ENCODE measurements at regions not wholly inside any gene's neighbourhood (a gene's known extent, or its start where the extent isn't known, plus 50 kb on each side); places are given as distances from the start of the nearest gene placed in this dataset.

DNA sequence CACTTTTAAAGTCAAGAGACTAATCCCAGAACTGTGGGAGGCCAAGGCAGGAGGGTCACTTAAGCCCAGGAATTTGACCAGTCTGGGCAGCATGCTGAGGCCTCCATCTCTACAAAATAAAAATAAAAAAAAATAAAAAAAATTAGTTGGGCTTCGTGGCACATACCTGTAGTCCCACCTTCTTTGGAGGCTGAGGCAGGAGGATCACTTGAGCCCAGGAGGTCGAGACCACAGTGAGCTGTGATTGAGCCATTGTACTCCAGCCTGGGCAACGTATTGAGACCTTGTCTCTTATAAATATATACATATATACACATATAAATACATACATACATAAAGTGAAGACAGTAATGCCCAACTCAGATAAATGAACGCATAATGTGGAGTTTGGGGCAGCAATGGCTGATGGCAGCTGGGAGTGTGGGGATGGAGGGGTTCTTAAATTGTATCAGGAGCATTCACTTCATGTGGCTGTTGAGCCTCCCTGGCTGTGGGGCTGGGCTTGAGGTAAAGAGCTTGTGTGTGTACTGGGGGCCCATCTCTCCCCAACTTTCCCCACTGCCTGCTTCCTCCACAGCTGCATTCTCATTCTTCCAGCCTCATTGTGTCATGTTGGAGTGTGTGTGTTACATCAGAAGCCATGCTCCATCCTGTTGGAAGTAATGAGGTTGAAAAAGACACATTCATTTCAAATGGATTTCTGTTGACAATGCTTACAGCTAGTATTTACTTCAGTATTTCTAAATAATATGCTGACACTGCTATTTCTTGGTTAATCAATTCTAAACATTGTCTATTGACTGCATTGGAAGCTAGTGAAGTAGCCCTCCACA is 96.5 kb upstream of the HS6ST1 start:
- H3K27me3 ChIP-seq (ENCODE audit: low read length) = no peaks in the 10 kb centered on the region
- H3K9me2 ChIP-seq (replicated peaks; ENCODE audit: low read length) = no peaks in the 10 kb centered on the region
- CTCF ChIA-PET = no interaction called here
- no peak overlapping the region for H3K9ac ChIP-seq (ENCODE audit: low read length)
- H2AFZ ChIP-seq (ENCODE audit: low read length) = no peak overlapping the region
- no peak overlapping the region for H3K4me3 ChIP-seq (ENCODE audit: low read length)
- no peak for TF ChIP-seq CTCF (conservative IDR thresholded peaks at IDR 0.05; ENCODE audit: low read depth, low read length)
- no peak for TF ChIP-seq EZH2phosphoT487 (IDR thresholded peaks at IDR 0.05; ENCODE audit: borderline replicate concordance, low read length)
- no peak for TF ChIP-seq EZH2 (IDR thresholded peaks at IDR 0.05; ENCODE audit: low read length, unreplicated experiment)
- H3K4me1 ChIP-seq (ENCODE audit: insufficient read depth, low read length) = no peaks in the 10 kb centered on the region
- ATAC-seq (no peak), DNase-seq (no peak)
- H3K9me3 ChIP-seq (ENCODE audit: low read length) = no peaks in the 10 kb centered on the region
- H3K36me3 ChIP-seq (ENCODE audit: low read depth, low read length) = no peaks in the 10 kb centered on the region
- no TSS peak for BruUV-seq (replicated peaks)
- H3K27ac ChIP-seq (ENCODE audit: low read length) = no peak overlapping the region
- H3K79me2 ChIP-seq (ENCODE audit: low read length) = no peaks in the 10 kb centered on the region
- POLR2A ChIA-PET (ENCODE audit: unreplicated experiment) = interaction anchor here (0.6 kb wide), 1 partner anchor 31 kb away, joined by 3 read pairs; no protein-coding TSS in a partner anchor
- H3F3A ChIP-seq (ENCODE audit: low read length, unreplicated experiment) = no peaks in the 10 kb centered on the region
- intact Hi-C loops (cut with micrococcal nuclease) = no loop called here
- no peaks in the 10 kb centered on the region for H4K20me1 ChIP-seq (ENCODE audit: low read length)
- no peak overlapping the region for H3K4me2 ChIP-seq (ENCODE audit: low read length)

GRCh38 chr2:128415779-128416061 is 97.1 kb upstream of the HS6ST1 start:
- no peak for DNase-seq
- no peaks in the 10 kb centered on the region for H4K20me1 ChIP-seq (ENCODE audit: low read length)
- H3K9me3 ChIP-seq (ENCODE audit: low read length) = no peaks in the 10 kb centered on the region
- ChIA-PET POLR2A (ENCODE audit: unreplicated experiment) (no interaction called here), CTCF (interaction anchor here (0.5 kb wide), 1 partner anchor 16 kb away, joined by 4 read pairs; no protein-coding TSS in a partner anchor)
- no peak overlapping the region for H3K4me3 ChIP-seq (ENCODE audit: low read length)
- no peaks in the 10 kb centered on the region for H3K4me1 ChIP-seq (ENCODE audit: insufficient read depth, low read length)
- no TSS peak for BruUV-seq (replicated peaks)
- no peak for ATAC-seq
- no peaks in the 10 kb centered on the region for H3K79me2 ChIP-seq (ENCODE audit: low read length)
- no peaks in the 10 kb centered on the region for H3K27me3 ChIP-seq (ENCODE audit: low read length)
- no peak for TF ChIP-seq CTCF (conservative IDR thresholded peaks at IDR 0.05; ENCODE audit: low read depth, low read length)
- no peak for TF ChIP-seq EZH2phosphoT487 (IDR thresholded peaks at IDR 0.05; ENCODE audit: borderline replicate concordance, low read length)
- no peak for TF ChIP-seq EZH2 (IDR thresholded peaks at IDR 0.05; ENCODE audit: low read length, unreplicated experiment)
- intact Hi-C loops (cut with micrococcal nuclease) = no loop called here
- H3K9me2 ChIP-seq (replicated peaks; ENCODE audit: low read length) = no peaks in the 10 kb centered on the region
- H3K4me2 ChIP-seq (ENCODE audit: low read length) = no peak overlapping the region
- no peaks in the 10 kb centered on the region for H3K36me3 ChIP-seq (ENCODE audit: low read depth, low read length)
- no peak overlapping the region for H2AFZ ChIP-seq (ENCODE audit: low read length)
- no peak overlapping the region for H3K9ac ChIP-seq (ENCODE audit: low read length)
- no peaks in the 10 kb centered on the region for H3F3A ChIP-seq (ENCODE audit: low read length, unreplicated experiment)
- H3K27ac ChIP-seq (ENCODE audit: low read length) = no peak overlapping the region

DNA sequence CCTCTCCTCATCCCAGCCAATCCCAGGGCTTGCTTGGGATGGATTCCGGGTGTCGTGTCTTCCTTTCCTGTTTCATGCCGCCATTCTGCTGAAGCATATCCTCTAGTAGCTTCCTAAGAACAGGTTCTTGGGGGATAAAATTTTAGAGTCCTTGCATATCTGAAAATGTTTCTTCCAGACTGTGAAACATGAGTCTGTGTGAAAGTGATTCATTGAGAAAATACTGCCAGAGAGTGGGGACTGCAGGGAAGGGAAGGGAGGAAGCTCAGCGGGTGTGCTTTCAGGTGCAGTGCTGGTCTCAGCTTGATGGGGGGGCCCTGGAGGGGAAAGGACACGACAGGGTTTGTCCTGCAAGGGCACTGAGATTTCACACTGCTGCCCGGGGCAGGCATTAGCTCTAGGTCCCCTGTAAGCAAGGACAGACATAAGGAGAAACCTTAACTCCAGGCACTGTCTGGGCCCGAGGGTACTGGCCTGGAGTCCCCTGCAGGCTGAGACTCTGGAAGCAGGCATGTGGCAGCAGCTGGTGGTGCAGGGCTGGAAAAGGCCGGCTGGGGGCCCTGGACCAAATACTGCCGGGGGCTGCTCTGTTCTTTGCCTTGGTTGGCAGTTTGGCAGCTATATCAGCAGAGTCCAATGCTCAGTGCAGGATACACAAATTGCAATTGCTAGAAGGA is 97.6 kb upstream of the HS6ST1 start:
- no peak for ATAC-seq

More for the DNA sequence above, 97.6 kb upstream of the HS6ST1 start:
- H3K9me2 ChIP-seq (replicated peaks; ENCODE audit: low read length) = no peaks in the 10 kb centered on the region
- no peak overlapping the region for H2AFZ ChIP-seq (ENCODE audit: low read length)
- H3K27me3 ChIP-seq (ENCODE audit: low read length) = no peaks in the 10 kb centered on the region
- no peaks in the 10 kb centered on the region for H3K79me2 ChIP-seq (ENCODE audit: low read length)
- TF ChIP-seq EZH2phosphoT487 (IDR thresholded peaks at IDR 0.05; ENCODE audit: borderline replicate concordance, low read length) = no peak
- intact Hi-C loops (cut with micrococcal nuclease) = no loop called here
- no peaks in the 10 kb centered on the region for H3K9me3 ChIP-seq (ENCODE audit: low read length)
- H4K20me1 ChIP-seq (ENCODE audit: low read length) = no peaks in the 10 kb centered on the region
- H3K4me3 ChIP-seq (ENCODE audit: low read length) = no peak overlapping the region
- BruUV-seq (replicated peaks) = no TSS peak
- no peak overlapping the region for H3K4me2 ChIP-seq (ENCODE audit: low read length)
- ChIA-PET POLR2A (ENCODE audit: unreplicated experiment) (no interaction called here), CTCF (interaction anchor here (0.5 kb wide), 1 partner anchor 16 kb away, joined by 4 read pairs; no protein-coding TSS in a partner anchor)
- no peak overlapping the region for H3K27ac ChIP-seq (ENCODE audit: low read length)
- peak; percentile 16 for DNase-seq
- no peaks in the 10 kb centered on the region for H3F3A ChIP-seq (ENCODE audit: low read length, unreplicated experiment)
- H3K4me1 ChIP-seq (ENCODE audit: insufficient read depth, low read length) = no peaks in the 10 kb centered on the region
- H3K9ac ChIP-seq (ENCODE audit: low read length) = no peak overlapping the region
- no peaks in the 10 kb centered on the region for H3K36me3 ChIP-seq (ENCODE audit: low read depth, low read length)
